ENCODE measurements at regions not wholly inside any gene's neighbourhood (a gene's known extent, or its start where the extent isn't known, plus 50 kb on each side); places are given as distances from the start of the nearest gene placed in this dataset.
"Not testable (repeated sequence)": the region's sequence is repeated elsewhere in the genome, so short reads cannot be mapped to it uniquely, and the experiment has no call there.

GRCh38 chr7:35908331-35909216, 107.7 kb downstream of the SEPTIN7 start:
- no peak overlapping the region for H3K4me3 ChIP-seq (ENCODE audit: low read length in 2 of 2)
- no peaks in the 10 kb centered on the region for H3K9me3 ChIP-seq (ENCODE audit: control insufficient read depth in 2 of 2, low read length in 2 of 2)
- H3K27me3 ChIP-seq (ENCODE audit: control insufficient read depth in 2 of 2, insufficient read depth in 2 of 2, low read length in 2 of 2): no peaks in the 10 kb centered on the region
- no peak overlapping the region for H3K27ac ChIP-seq (ENCODE audit: low read depth in 2 of 2, low read length in 2 of 2)
- H3K9ac ChIP-seq (ENCODE audit: low read depth in 1 of 2, low read length in 2 of 2): no peak overlapping the region
- H3K36me3 ChIP-seq (ENCODE audit: control insufficient read depth in 2 of 2, insufficient read depth in 2 of 2, low read length in 2 of 2): peaks cover 0 to 3% of the 10 kb centered on the region in 2 donors
- no peaks in the 10 kb centered on the region for H3K4me1 ChIP-seq (ENCODE audit: control insufficient read depth in 2 of 2, insufficient read depth in 2 of 2, low read length in 2 of 2)

GRCh38 chr7:35909870-35910357, 109.1 kb downstream of the SEPTIN7 start:
- Histone ChIP-seq H3K27ac (ENCODE audit: low read depth in 2 of 2, low read length in 2 of 2) (no peak overlapping the region), H3K36me3 (ENCODE audit: control insufficient read depth in 2 of 2, insufficient read depth in 2 of 2, low read length in 2 of 2) (peaks cover 0 to 3% of the 10 kb centered on the region in 2 donors), H3K9ac (ENCODE audit: low read depth in 1 of 2, low read length in 2 of 2) (no peak overlapping the region), H3K9me3 (ENCODE audit: control insufficient read depth in 2 of 2, low read length in 2 of 2) (no peaks in the 10 kb centered on the region), H3K4me1 (ENCODE audit: control insufficient read depth in 2 of 2, insufficient read depth in 2 of 2, low read length in 2 of 2) (no peaks in the 10 kb centered on the region), H3K4me3 (ENCODE audit: low read length in 2 of 2) (no peak overlapping the region), H3K27me3 (ENCODE audit: control insufficient read depth in 2 of 2, insufficient read depth in 2 of 2, low read length in 2 of 2) (no peaks in the 10 kb centered on the region)

DNA sequence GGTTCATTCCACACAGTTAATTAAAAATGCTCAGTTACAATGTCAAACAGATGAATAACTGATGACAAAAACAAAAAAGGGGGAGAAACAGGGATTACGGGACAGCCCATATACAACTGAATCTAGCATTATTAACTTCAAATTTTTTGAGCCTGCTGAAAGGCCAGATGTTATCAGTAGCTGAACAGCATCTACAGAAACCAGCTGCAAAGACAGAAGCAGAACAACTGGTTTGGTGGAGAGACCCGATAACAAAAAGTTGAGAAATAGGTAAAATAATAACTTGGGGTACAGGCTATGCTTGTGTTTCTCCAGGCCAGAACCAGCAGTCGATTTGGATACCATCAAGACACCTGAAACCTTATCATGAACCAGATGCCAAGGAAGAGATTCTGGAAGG, 109.8 kb downstream of the SEPTIN7 start:
- H3K4me1 ChIP-seq (ENCODE audit: control insufficient read depth in 2 of 2, insufficient read depth in 2 of 2, low read length in 2 of 2); H3K4me3 ChIP-seq (ENCODE audit: low read length in 2 of 2); H3K27me3 ChIP-seq (ENCODE audit: control insufficient read depth in 2 of 2, insufficient read depth in 2 of 2, low read length in 2 of 2); H3K27ac ChIP-seq (ENCODE audit: low read depth in 2 of 2, low read length in 2 of 2); H3K9ac ChIP-seq (ENCODE audit: low read depth in 1 of 2, low read length in 2 of 2); H3K36me3 ChIP-seq (ENCODE audit: control insufficient read depth in 2 of 2, insufficient read depth in 2 of 2, low read length in 2 of 2); H3K9me3 ChIP-seq (ENCODE audit: control insufficient read depth in 2 of 2, low read length in 2 of 2): not testable (repeated sequence)

DNA sequence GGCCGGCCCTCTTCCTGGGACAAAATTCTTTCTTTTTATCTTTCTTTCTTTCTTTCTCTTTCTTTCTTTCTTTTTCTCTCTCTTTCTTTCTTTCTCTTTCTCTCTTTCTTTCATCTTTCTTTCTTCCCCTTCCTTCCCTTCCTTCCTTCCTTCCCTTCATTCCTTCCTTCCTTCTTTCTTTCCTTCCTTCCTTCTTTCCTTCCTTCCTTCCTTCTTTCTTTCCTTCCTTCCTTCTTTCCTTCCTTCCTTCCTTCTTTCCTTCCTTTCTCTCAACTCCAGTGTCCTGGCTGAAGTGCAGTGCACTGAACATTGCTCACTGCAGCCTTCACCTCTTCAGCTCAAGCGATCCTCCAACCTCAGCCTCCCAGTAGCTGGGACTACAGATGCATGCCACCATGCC, 112.5 kb downstream of the SEPTIN7 start:
- not testable (repeated sequence) for H3K4me3 ChIP-seq (ENCODE audit: low read length in 2 of 2); H3K9ac ChIP-seq (ENCODE audit: low read depth in 1 of 2, low read length in 2 of 2); H3K27me3 ChIP-seq (ENCODE audit: control insufficient read depth in 2 of 2, insufficient read depth in 2 of 2, low read length in 2 of 2); H3K27ac ChIP-seq (ENCODE audit: low read depth in 2 of 2, low read length in 2 of 2); H3K36me3 ChIP-seq (ENCODE audit: control insufficient read depth in 2 of 2, insufficient read depth in 2 of 2, low read length in 2 of 2); H3K9me3 ChIP-seq (ENCODE audit: control insufficient read depth in 2 of 2, low read length in 2 of 2); H3K4me1 ChIP-seq (ENCODE audit: control insufficient read depth in 2 of 2, insufficient read depth in 2 of 2, low read length in 2 of 2)

DNA sequence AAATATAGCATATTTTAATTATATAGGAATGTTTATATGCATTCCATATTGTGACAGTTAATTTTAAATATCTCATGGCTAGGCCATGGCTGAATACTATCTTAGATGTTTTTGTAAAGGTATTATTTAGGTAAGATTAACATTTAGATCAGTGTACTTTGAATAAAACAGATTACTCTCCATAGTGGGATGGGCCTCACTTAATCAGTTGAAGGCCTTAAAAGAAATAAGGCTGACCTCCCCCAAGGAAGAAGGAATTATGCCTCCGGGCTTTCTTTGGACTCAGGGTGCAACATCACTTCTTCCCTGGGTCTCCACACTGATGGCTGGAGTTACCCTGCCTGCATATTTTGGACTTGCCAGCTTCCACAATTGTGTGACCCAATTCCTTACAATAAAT, 113.4 kb downstream of the SEPTIN7 start:
- H3K27me3 ChIP-seq (ENCODE audit: control insufficient read depth in 2 of 2, insufficient read depth in 2 of 2, low read length in 2 of 2); H3K9ac ChIP-seq (ENCODE audit: low read depth in 1 of 2, low read length in 2 of 2); H3K36me3 ChIP-seq (ENCODE audit: control insufficient read depth in 2 of 2, insufficient read depth in 2 of 2, low read length in 2 of 2); H3K4me3 ChIP-seq (ENCODE audit: low read length in 2 of 2); H3K9me3 ChIP-seq (ENCODE audit: control insufficient read depth in 2 of 2, low read length in 2 of 2); H3K4me1 ChIP-seq (ENCODE audit: control insufficient read depth in 2 of 2, insufficient read depth in 2 of 2, low read length in 2 of 2); H3K27ac ChIP-seq (ENCODE audit: low read depth in 2 of 2, low read length in 2 of 2): not testable (repeated sequence)

DNA sequence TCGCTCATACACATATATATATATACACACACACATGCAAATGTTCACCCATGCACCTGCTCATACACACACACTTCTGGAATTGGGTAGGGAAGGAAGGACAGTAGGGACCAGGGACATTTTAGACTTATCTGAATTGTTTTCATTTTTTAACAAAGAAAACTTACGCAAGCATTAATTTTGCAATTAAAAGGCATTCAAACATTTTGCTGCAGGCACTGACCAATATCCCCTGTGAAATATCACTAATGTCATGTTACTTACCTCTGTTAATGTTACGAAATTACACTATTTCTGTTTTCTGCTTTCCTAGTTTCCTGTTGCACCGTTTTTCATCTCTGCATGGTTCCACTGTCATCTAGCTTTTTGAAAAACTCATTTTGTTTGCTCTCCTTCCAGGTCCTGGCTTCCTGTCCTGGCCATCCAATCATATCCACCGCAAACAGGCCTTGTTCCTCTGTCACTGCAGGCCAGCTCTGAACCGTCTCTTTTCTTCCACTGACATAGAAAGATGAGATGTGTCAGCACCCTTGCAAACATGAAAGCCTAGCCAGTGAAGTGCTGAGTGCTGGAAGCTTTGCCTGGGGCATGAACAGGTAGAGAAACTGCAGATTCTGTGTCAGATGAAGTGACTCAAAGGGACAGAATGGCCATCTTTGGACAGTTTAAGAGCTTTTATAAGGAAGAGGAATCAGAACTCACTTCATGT, 114.5 kb downstream of the SEPTIN7 start:
- not testable (repeated sequence) for H3K9ac ChIP-seq (ENCODE audit: low read depth in 1 of 2, low read length in 2 of 2); H3K9me3 ChIP-seq (ENCODE audit: control insufficient read depth in 2 of 2, low read length in 2 of 2); H3K4me1 ChIP-seq (ENCODE audit: control insufficient read depth in 2 of 2, insufficient read depth in 2 of 2, low read length in 2 of 2); H3K27me3 ChIP-seq (ENCODE audit: control insufficient read depth in 2 of 2, insufficient read depth in 2 of 2, low read length in 2 of 2); H3K4me3 ChIP-seq (ENCODE audit: low read length in 2 of 2); H3K27ac ChIP-seq (ENCODE audit: low read depth in 2 of 2, low read length in 2 of 2); H3K36me3 ChIP-seq (ENCODE audit: control insufficient read depth in 2 of 2, insufficient read depth in 2 of 2, low read length in 2 of 2)

- H3K27ac ChIP-seq (ENCODE audit: low read depth in 2 of 2, low read length in 2 of 2); H3K36me3 ChIP-seq (ENCODE audit: control insufficient read depth in 2 of 2, insufficient read depth in 2 of 2, low read length in 2 of 2); H3K9me3 ChIP-seq (ENCODE audit: control insufficient read depth in 2 of 2, low read length in 2 of 2); H3K4me1 ChIP-seq (ENCODE audit: control insufficient read depth in 2 of 2, insufficient read depth in 2 of 2, low read length in 2 of 2); H3K27me3 ChIP-seq (ENCODE audit: control insufficient read depth in 2 of 2, insufficient read depth in 2 of 2, low read length in 2 of 2); H3K4me3 ChIP-seq (ENCODE audit: low read length in 2 of 2); H3K9ac ChIP-seq (ENCODE audit: low read depth in 1 of 2, low read length in 2 of 2): not testable (repeated sequence)
Observed at GRCh38 chr7:35918217-35918616, 117.4 kb downstream of the SEPTIN7 start.

GRCh38 chr7:35919607-35920006, 118.8 kb downstream of the SEPTIN7 start:
- not testable (repeated sequence) for H3K9me3 ChIP-seq (ENCODE audit: control insufficient read depth in 2 of 2, low read length in 2 of 2); H3K4me3 ChIP-seq (ENCODE audit: low read length in 2 of 2); H3K27me3 ChIP-seq (ENCODE audit: control insufficient read depth in 2 of 2, insufficient read depth in 2 of 2, low read length in 2 of 2); H3K36me3 ChIP-seq (ENCODE audit: control insufficient read depth in 2 of 2, insufficient read depth in 2 of 2, low read length in 2 of 2); H3K9ac ChIP-seq (ENCODE audit: low read depth in 1 of 2, low read length in 2 of 2); H3K4me1 ChIP-seq (ENCODE audit: control insufficient read depth in 2 of 2, insufficient read depth in 2 of 2, low read length in 2 of 2); H3K27ac ChIP-seq (ENCODE audit: low read depth in 2 of 2, low read length in 2 of 2)

- not testable (repeated sequence) for H3K27ac ChIP-seq (ENCODE audit: low read depth in 2 of 2, low read length in 2 of 2); H3K27me3 ChIP-seq (ENCODE audit: control insufficient read depth in 2 of 2, insufficient read depth in 2 of 2, low read length in 2 of 2); H3K9ac ChIP-seq (ENCODE audit: low read depth in 1 of 2, low read length in 2 of 2); H3K36me3 ChIP-seq (ENCODE audit: control insufficient read depth in 2 of 2, insufficient read depth in 2 of 2, low read length in 2 of 2); H3K9me3 ChIP-seq (ENCODE audit: control insufficient read depth in 2 of 2, low read length in 2 of 2); H3K4me1 ChIP-seq (ENCODE audit: control insufficient read depth in 2 of 2, insufficient read depth in 2 of 2, low read length in 2 of 2); H3K4me3 ChIP-seq (ENCODE audit: low read length in 2 of 2)
Observed at GRCh38 chr7:35921338-35921737, 120.5 kb downstream of the SEPTIN7 start.

- H3K4me1 ChIP-seq (ENCODE audit: control insufficient read depth in 2 of 2, insufficient read depth in 2 of 2, low read length in 2 of 2); H3K9me3 ChIP-seq (ENCODE audit: control insufficient read depth in 2 of 2, low read length in 2 of 2); H3K36me3 ChIP-seq (ENCODE audit: control insufficient read depth in 2 of 2, insufficient read depth in 2 of 2, low read length in 2 of 2); H3K27ac ChIP-seq (ENCODE audit: low read depth in 2 of 2, low read length in 2 of 2); H3K9ac ChIP-seq (ENCODE audit: low read depth in 1 of 2, low read length in 2 of 2); H3K27me3 ChIP-seq (ENCODE audit: control insufficient read depth in 2 of 2, insufficient read depth in 2 of 2, low read length in 2 of 2); H3K4me3 ChIP-seq (ENCODE audit: low read length in 2 of 2): not testable (repeated sequence)
Observed at GRCh38 chr7:35924668-35925067, 123.8 kb downstream of the SEPTIN7 start.

All from mucosa of rectum (tissue), 2 donors.